GM12874 (cell line): ENCODE measurements at regions not wholly inside any gene's neighbourhood (a gene's known extent, or its start where the extent isn't known, plus 50 kb on each side); places are given as distances from the start of the nearest gene placed in this dataset.

ENCODE experiments used
- CTCF ChIP-seq: IDR thresholded peaks from 2 replicates; pipeline ENCODE4 v1.5.1; 2011; ENCODE audit warnings: low read depth, mild to moderate bottlenecking, control low read depth, low read length, moderate library complexity; ENCODE audit not compliant: insufficient read depth

- TF ChIP-seq CTCF = no peak
These were observed 105.7 kb downstream of the EDN1 start for GRCh38 chr6:12395898-12396297.

- TF ChIP-seq CTCF = no peak
These were observed 111.0 kb downstream of the EDN1 start for GRCh38 chr6:12401200-12401599.

- no peak for TF ChIP-seq CTCF
These were observed 113.2 kb downstream of the EDN1 start for GRCh38 chr6:12403201-12403826.

- TF ChIP-seq CTCF = no peak
These were observed 113.9 kb downstream of the EDN1 start for GRCh38 chr6:12403947-12404647.

GRCh38 chr6:12404651-12405050, 114.5 kb downstream of the EDN1 start:
- no peak for TF ChIP-seq CTCF

- TF ChIP-seq CTCF = no peak
These were observed 118.6 kb downstream of the EDN1 start for GRCh38 chr6:12408752-12409151.

- TF ChIP-seq CTCF = no peak
These were observed 120.8 kb downstream of the EDN1 start for GRCh38 chr6:12410946-12411345.
